Endothelial cell of umbilical vein (primary cell): ENCODE measurements at regions not wholly inside any gene's neighbourhood (a gene's known extent, or its start where the extent isn't known, plus 50 kb on each side); places are given as distances from the start of the nearest gene placed in this dataset.

Source experiments
- EZH2 ChIP-seq: IDR thresholded peaks from 2 replicates; pipeline ENCODE4 v1.6.1; 2012; ENCODE audit warnings: borderline replicate concordance, low read depth, mild to moderate bottlenecking, moderate library complexity, low read length, inconsistent platforms; ENCODE audit not compliant: severe bottlenecking
- FOS ChIP-seq: IDR thresholded peaks from 2 replicates; pipeline ENCODE4 v1.6.1; 2011; ENCODE audit warnings: mild to moderate bottlenecking, low read length, moderate library complexity, borderline replicate concordance; ENCODE audit not compliant: insufficient read depth
- JUN ChIP-seq: IDR thresholded peaks from 2 replicates; pipeline ENCODE4 v1.6.1; 2011; ENCODE audit warnings: borderline replicate concordance, low read depth; ENCODE audit not compliant: insufficient read length, insufficient read depth
- MYC ChIP-seq: IDR thresholded peaks from one replicate; pipeline ENCODE4 v1.6.1; 2011; ENCODE audit warnings: mild to moderate bottlenecking, low read depth, low read length
- POLR2A ChIP-seq: IDR thresholded peaks from 2 replicates; pipeline ENCODE4 v1.6.1; 2012; ENCODE audit warnings: low read depth, mild to moderate bottlenecking, control low read depth, low read length
- POLR2AphosphoS5 ChIP-seq: IDR thresholded peaks from 2 replicates; pipeline ENCODE4 v1.6.1; 2012; ENCODE audit warnings: low read depth, mild to moderate bottlenecking, control low read depth, low read length, moderate library complexity; ENCODE audit not compliant: insufficient read depth
- TF ChIP-seq, protein P1 (sequence below): IDR thresholded peaks from 2 replicates; pipeline ENCODE4 v1.6.1; 2011; ENCODE audit not compliant: insufficient read depth, insufficient read length
- TF ChIP-seq, protein P2 (sequence below), 2 donors: IDR thresholded peaks; 1 replicate in 1 of 2; 2 replicates in 1 of 2; pipeline ENCODE4 v1.5.1; 2011; ENCODE audit warnings: low read length in 2 of 2, mild to moderate bottlenecking in 2 of 2, moderate library complexity in 2 of 2, control low read depth in 1 of 2, inconsistent platforms in 1 of 2, low read depth in 1 of 2; ENCODE audit not compliant: insufficient read depth in 1 of 2; ENCODE audit errors: extremely low read depth in 1 of 2

DNA sequence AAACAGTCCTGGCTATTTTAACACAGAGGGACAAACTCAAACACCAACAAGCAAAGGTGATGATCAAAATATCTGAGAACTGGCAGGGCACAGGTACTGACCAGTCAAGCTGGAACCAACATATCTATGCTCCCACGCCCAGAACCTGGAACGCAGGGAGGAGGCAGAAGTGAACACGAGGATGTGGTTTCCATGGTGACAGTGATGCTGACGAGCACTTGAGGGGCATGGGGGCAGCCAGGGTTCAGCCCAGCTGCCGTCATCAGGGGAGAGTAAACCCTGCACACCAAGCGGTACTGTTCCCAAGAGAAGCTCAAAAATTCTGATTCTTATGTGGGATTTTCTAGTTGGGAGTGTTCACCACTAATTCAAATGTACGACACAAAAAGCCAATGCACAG, 113.6 kb upstream of the SFSWAP start:
- no peak for TF ChIP-seq POLR2A
- TF ChIP-seq, protein P1, sequence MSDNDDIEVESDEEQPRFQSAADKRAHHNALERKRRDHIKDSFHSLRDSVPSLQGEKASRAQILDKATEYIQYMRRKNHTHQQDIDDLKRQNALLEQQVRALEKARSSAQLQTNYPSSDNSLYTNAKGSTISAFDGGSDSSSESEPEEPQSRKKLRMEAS, result no peak
- TF ChIP-seq MYC, result no peak
- no peak for TF ChIP-seq EZH2
- no peak for TF ChIP-seq POLR2AphosphoS5
- TF ChIP-seq, protein P2, sequence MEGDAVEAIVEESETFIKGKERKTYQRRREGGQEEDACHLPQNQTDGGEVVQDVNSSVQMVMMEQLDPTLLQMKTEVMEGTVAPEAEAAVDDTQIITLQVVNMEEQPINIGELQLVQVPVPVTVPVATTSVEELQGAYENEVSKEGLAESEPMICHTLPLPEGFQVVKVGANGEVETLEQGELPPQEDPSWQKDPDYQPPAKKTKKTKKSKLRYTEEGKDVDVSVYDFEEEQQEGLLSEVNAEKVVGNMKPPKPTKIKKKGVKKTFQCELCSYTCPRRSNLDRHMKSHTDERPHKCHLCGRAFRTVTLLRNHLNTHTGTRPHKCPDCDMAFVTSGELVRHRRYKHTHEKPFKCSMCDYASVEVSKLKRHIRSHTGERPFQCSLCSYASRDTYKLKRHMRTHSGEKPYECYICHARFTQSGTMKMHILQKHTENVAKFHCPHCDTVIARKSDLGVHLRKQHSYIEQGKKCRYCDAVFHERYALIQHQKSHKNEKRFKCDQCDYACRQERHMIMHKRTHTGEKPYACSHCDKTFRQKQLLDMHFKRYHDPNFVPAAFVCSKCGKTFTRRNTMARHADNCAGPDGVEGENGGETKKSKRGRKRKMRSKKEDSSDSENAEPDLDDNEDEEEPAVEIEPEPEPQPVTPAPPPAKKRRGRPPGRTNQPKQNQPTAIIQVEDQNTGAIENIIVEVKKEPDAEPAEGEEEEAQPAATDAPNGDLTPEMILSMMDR (IDR thresholded peaks at IDR 0.05; ENCODE audit: extremely low read depth in 1 of 2, insufficient read depth in 1 of 2, low read depth in 1 of 2, low read length in 2 of 2), result no peak
- TF ChIP-seq FOS, result no peak
- TF ChIP-seq JUN, result no peak
